ENCODE measurements at regions not wholly inside any gene's neighbourhood (a gene's known extent, or its start where the extent isn't known, plus 50 kb on each side); places are given as distances from the start of the nearest gene placed in this dataset.
A peak's percentile ranks its signal among the peaks of the same experiment; 100 is the strongest.

- no peak for DNase-seq (ENCODE audit: low spot score)
Observed at GRCh38 chr20:57944988-57945387, 235.2 kb upstream of the PMEPA1 start.

DNA sequence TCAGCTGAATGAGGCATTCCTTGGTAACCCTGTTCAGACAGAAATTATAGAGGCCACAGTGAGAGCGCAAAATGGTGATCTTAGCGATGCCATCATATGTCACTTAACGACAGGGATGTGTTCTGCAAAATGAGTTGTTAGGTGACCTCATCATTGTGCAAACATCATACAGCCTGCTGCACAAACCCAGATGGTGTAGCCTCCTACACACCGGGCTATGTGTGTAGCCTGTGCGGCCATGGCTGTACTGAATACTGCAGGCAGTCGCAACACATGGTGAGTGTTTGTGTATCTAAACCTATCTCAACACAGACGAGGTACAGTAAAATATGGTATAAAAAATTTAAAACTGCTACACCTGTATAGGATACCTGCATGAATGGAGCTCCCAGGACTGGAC is 234.1 kb upstream of the PMEPA1 start:
- DNase-seq (ENCODE audit: low spot score), result no peak

GRCh38 chr20:57943291-57943690 is 233.5 kb upstream of the PMEPA1 start:
- DNase-seq (ENCODE audit: low spot score), result no peak

- DNase-seq (ENCODE audit: low spot score), result no peak
Observed at GRCh38 chr20:57941604-57942381, 232.0 kb upstream of the PMEPA1 start.

DNA sequence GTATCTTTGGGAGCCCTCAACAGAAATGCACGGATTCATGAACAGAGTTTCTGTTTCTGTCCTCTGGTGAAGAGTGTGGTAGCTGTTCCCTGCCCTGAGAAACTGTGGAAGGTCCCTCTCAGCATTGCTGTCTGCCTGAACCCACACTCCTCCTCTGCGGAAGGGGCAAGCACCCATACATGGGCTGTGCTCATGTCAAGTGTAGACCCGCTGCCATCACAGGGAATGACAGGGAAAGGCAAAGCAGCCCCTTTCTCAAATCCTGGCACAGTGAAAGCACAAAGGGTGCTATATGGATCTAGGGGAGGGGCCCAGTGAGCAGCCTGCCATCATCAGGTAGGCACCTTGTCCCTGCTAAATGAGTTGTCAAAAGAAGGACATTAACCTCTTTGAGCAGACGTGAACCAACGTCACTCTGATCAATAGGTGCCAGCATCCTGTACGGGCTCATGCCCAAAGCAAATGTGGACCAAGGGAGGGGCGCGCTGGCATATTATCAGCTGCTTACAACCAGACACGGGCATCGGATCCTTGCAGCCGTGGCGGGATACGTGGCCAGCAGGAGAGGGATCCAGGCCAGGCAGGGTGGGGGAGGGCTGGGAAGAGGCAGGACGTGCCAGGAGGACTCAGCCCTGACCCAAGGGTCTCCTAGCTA is 231.2 kb upstream of the PMEPA1 start:
- no peak for DNase-seq (ENCODE audit: low spot score)

DNA sequence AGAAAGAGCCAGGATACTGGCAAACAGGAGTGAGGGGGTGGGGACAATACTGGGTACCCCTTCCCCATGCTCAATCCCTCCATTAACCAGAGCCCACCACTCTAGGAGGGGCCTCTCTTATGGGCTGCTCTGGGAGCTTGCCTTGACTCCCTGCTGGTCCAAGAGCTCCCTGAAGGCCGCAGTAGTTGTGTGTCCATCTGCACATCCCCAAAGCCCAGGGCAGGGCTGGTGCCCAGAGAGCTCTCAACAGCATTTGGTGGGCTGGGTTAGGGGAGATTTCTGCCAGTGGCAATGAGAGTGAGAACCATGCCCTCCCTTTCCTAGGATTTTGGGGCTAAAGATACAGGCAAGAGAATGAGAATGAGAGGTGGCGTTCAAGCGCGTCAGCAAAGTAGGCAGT is 230.6 kb upstream of the PMEPA1 start:
- no peak for DNase-seq (ENCODE audit: low spot score)

DNA sequence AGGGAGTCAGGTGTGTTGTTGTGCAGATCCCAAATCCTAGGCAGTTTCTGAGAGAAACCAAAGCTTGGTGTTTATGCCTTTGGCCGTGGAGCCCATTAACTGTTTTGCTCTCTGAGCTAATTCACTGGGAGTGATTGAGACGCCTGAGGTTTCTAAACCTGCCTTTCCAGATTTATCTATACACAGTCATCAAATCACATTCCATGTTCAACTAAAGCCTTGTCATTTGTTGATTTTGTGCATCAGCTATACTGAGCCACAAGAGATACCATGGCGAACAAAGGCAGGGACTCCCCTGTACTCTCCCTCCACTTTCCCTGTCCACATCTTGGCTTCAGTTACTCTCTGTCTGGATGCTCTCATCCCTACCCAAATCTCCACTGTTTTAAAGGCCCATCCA is 229.7 kb upstream of the PMEPA1 start:
- DNase-seq (ENCODE audit: low spot score), result no peak

DNA sequence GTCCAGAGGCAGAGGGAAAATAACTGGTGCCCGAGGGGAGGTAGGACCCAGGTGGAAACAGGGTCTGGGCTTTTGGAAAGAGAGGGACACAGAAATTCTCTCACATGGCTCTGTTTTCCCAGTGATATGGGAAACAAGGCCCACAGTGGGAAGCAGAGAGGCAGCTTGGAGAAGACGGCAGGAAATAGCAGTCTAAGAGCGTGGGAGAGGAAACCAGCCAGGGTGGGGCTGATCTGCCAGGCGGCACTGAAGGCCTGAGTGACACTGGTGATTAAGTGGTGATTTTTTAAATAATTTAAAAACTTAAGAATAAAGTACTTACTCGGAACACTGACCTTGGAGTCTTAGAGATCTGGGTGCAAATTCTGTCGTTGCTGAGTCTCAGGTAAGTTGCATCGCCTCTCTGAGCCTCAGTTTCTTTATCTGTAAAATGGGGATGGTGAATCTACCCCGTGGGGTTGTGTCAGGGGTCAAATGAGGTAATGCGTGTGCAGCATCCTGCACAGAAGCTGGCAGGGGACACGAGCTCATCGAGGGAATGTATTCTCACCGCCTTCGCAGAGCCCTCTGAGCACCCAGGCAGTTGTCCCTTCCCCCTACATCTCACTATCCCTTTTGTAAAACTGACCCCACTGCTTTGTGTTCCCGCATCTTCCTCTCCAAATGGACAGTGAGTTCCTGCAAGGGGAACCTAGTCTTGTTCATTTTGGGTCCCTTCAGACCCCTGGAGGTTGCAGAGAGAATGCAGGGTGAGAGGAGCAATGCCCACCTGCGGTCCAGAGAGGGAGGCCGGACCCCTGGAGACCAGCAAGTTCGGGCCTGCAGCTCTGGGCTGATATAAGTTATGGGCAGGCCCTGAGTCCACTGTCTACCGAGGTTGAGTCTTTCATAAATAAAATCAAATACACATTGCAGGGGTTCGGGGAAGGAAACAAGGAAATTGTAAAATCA is 228.6 kb upstream of the PMEPA1 start:
- DNase-seq (ENCODE audit: low spot score), result no peak

DNA sequence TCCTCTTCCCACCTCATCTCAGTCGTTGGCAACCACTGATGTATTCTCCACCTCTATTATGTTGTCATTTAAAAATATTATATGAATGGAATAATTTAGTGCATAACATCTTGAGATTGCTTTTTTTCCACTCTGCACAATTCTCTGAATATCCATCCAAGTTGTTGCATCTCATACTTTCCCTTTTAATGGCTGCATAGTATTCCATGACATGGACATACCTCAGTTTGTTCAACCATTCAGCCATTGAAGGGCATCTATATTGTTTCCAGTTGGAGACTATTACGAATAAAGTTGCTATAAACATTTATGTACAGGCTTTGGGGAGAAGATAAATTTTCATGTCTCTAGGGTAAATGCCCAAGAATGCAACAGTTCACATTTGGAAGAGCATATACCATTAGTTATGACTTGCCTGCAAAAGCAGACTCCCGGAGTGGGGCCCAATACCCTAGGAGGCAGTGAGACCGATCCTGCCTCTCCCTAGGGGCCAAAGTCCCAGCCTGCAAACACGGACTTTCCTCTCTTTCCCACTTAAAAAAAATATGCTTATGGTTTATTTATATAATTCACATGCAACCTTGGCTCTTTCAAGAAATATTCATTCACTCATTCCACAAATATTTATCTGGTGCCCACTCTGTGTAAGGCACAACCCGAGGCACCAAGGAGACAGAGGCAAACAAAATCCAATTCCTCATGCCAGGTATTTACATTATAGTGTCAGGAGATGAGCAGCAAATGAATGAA is 227.0 kb upstream of the PMEPA1 start:
- no peak for DNase-seq (ENCODE audit: low spot score)

DNA sequence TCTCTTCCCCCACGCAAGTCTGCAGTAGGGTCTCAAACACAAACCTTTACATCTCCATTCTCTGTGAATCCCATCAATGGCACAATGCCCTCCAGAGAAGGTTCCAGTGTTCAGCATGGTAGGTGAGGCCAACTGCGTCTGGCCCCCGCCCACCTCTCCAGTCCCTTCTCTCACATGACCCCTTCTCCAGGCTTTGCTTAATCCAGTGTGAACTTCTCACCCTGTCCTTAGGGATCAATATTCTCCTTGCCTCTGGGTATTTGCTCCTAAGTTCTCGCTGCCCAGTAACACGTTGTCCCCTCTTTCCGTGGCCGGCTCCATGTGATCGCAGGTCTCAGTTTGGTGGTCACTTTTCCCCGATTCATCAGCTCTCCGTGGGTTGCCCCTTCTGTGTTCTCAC is 225.1 kb upstream of the PMEPA1 start:
- DNase-seq (ENCODE audit: low spot score), result no peak

DNA sequence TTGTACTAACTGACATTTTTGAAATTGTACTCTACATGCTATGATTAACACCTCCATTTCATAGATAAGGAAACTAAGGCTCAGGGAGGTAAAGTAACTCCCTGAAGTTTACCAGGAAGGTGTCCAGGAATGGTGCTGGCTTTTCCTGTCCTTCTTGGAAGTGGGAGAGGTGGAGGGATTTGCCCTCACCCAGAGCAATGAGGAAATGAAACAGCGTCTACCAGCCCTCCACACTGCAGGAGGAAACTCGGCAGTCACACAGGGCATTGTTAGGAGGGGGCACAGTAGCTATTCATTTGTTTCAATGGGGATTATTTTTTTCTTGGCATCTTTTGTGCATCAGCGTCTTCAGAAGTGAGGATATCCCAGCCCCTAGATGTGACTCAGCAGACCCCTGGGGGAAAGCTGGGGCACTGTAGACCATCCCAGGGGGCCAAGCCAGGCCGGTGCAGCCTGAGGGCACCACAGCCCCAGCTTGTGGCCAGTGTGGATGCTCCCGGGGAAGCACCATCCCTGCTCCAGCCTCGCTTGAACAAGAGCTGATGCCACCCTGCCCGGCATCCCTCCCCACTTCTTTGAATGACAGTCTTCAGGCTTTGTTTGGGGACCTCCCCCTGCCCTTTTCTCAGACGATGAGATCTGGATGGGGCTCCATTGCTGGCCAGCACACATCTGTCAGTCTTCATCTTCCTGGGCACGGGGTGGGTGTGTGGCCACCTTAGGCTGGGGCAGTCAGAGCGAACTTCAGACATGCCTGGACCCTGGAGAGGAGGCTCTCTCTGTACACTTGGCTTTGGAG is 224.4 kb upstream of the PMEPA1 start:
- DNase-seq (ENCODE audit: low spot score), result no peak

DNA sequence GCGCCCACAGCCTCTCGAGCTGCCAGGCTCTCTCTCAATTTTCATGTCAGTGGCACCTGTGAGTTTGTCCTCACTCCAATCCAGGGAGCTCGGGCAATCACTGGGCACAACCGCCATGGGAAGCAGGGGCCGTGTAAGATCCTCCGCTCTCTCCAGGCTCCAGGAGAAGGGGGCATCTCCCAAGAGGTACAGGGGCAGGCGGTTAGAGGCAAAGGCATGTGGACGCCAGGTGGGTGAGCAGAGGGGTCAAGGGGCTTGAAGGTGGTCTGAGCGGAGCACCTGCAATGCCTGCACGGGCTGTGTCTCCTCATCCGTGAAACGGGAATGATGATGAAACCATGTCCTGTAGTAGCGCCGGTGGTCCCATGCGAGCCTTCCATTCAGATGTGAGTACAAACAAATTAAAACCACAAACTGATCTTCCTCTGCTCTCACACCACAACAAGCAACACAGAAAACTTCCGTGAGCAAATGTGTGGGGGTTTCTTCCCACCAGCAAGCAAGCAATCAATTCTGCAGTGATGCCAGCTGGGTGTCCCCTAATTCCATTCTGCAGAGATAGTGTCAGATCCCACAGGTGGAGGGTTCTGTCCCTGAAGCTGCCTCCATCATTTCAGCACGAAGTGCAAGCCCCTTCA is 222.5 kb upstream of the PMEPA1 start:
- no peak for DNase-seq (ENCODE audit: low spot score)

- no peak for DNase-seq (ENCODE audit: low spot score)
Observed at GRCh38 chr20:57930351-57930750, 220.5 kb upstream of the PMEPA1 start.

GRCh38 chr20:57928181-57928967 is 218.6 kb upstream of the PMEPA1 start:
- DNase-seq (ENCODE audit: low spot score), result peak; percentile 21

DNA sequence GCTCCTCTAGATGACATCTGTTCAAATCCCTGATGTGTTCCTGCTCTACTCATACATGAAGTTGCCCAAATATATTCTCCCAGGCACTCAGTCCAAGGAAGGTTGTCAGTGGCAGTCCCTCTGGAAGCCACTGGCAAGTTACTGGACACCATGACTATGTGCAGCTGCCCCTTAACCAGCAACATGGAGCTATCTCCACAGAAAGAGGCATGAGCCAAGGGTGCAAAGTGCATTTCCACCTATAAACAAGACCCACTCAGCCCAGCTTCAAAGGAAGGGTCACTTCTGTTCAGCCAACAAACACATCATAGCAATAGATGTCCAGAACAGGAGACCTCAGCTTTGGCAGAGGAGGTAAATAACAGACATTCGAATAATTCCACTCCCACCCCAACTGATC is 217.6 kb upstream of the PMEPA1 start:
- no peak for DNase-seq (ENCODE audit: low spot score)

- DNase-seq (ENCODE audit: low spot score), result no peak
Observed at GRCh38 chr20:57922706-57923105, 212.9 kb upstream of the PMEPA1 start.

GRCh38 chr20:57922083-57922482 is 212.3 kb upstream of the PMEPA1 start:
- DNase-seq (ENCODE audit: low spot score), result no peak

DNA sequence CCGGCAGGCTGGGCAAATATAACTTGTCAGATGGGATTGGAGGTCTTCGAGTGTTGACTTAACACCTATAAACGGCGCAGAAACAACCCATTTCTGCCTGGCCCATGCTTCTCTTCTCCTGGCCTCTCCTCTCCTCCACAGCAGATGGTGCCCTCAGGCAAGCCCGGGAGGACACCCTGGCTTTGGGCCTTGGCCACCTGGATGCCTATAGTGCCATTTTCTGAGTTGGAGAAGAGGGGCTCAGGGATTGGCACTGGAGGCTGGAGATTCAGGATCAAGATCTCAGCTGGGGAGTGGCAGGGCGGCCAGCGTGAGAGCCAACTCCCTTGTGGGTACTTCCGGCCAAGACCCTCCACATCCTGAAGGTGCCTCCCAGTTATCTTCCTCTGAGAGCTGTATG is 211.9 kb upstream of the PMEPA1 start:
- DNase-seq (ENCODE audit: low spot score), result no peak

GRCh38 chr20:57920971-57921370 is 211.2 kb upstream of the PMEPA1 start:
- no peak for DNase-seq (ENCODE audit: low spot score)

- no peak for DNase-seq (ENCODE audit: low spot score)
Observed at GRCh38 chr20:57919049-57919448, 209.2 kb upstream of the PMEPA1 start.

Measured in AG08396 (cell line).